Colonic mucosa (tissue), 4 donors: ENCODE measurements at regions not wholly inside any gene's neighbourhood (a gene's known extent, or its start where the extent isn't known, plus 50 kb on each side); places are given as distances from the start of the nearest gene placed in this dataset.

ENCODE experiments used
- DNase-seq: peaks from one replicate; pipeline ENCODE4 v3.0.0-alpha.2; 2020
- H3K27ac ChIP-seq: fragments of 200-600 bp; one replicate; pipeline ENCODE4 v1.8.0; 2021
- H3K27me3 ChIP-seq: fragments of 200-600 bp; one replicate; pipeline ENCODE4 v1.8.0; 2021
- H3K36me3 ChIP-seq: fragments of 200-600 bp; one replicate; pipeline ENCODE4 v1.8.0; 2021
- H3K4me1 ChIP-seq: fragments of 200-600 bp; one replicate; pipeline ENCODE4 v1.8.0; 2021; ENCODE audit warnings: mild to moderate bottlenecking
- H3K4me3 ChIP-seq: fragments of 200-600 bp; one replicate; pipeline ENCODE4 v1.8.0; 2021
- H3K9ac ChIP-seq, 2 donors: one replicate each; pipeline ENCODE4 v1.7.0; 2013; ENCODE audit warnings: control low read depth in 2 of 2, low read depth in 2 of 2, low read length in 2 of 2
- H3K9me3 ChIP-seq: fragments of 200-600 bp; one replicate; pipeline ENCODE4 v1.8.0; 2021
- CTCF ChIP-seq: fragments of 200-600 bp; IDR thresholded peaks from one replicate; pipeline ENCODE4 v1.8.0; 2022; ENCODE audit warnings: antibody characterized with exemption, mild to moderate bottlenecking
- intact Hi-C: fragments of 100-400 bp; cut with DNase I; formaldehyde crosslinking; loops from one replicate; pipeline ENCODE4 v1.14.1; 2022
- donor health status: healthy.
- donor health status: DM: no; HTN: no; CAD: no.
- donor health status: DM: no; HTN: no; CAD: no.

GRCh38 chr5:111854186-111854585, 97.2 kb upstream of the NREP start:
- Histone ChIP-seq H3K36me3 (no peaks in the 10 kb centered on the region), H3K9ac (no peak overlapping the region), H3K9me3 (no peaks in the 10 kb centered on the region), H3K27me3 (no peaks in the 10 kb centered on the region), H3K4me3 (no peak overlapping the region), H3K27ac (no peak overlapping the region), H3K4me1 (no peaks in the 10 kb centered on the region)
- DNase-seq: no peak
- no peak for TF ChIP-seq CTCF
- intact Hi-C loops: no loop called here

DNA sequence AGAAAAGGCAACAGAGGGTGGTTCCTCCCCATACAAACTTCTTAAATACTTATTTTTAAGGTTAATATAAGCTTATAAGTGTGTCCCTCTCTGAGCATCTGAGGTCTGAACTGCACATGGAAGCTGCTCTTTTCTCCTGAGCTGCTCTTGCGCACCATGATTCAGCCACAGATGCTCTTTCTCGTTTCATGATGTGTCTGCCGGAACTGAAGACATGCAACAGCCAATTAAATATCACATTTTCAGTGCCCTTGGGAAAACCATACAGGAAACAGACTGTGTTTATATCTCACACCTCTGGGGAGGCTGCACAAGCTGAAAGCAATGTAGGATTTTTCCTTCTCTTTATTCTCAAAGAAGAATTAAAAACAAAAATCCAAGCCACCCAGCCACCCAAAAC, 96.8 kb upstream of the NREP start:
- no peak for TF ChIP-seq CTCF
- Histone ChIP-seq H3K4me3 (no peak overlapping the region), H3K27ac (no peak overlapping the region), H3K4me1 (no peaks in the 10 kb centered on the region), H3K9me3 (no peaks in the 10 kb centered on the region), H3K36me3 (no peaks in the 10 kb centered on the region), H3K27me3 (no peaks in the 10 kb centered on the region), H3K9ac (no peak overlapping the region)
- intact Hi-C loops: no loop called here
- DNase-seq: no peak

- Histone ChIP-seq H3K9me3 (no peaks in the 10 kb centered on the region), H3K27ac (no peak overlapping the region), H3K27me3 (no peaks in the 10 kb centered on the region), H3K36me3 (no peaks in the 10 kb centered on the region), H3K9ac (no peak overlapping the region), H3K4me1 (no peaks in the 10 kb centered on the region), H3K4me3 (no peak overlapping the region)
- no peak for TF ChIP-seq CTCF
- intact Hi-C loops: no loop called here
- no peak for DNase-seq
These were observed 94.9 kb upstream of the NREP start for GRCh38 chr5:111851631-111852548.

- no peaks in the 10 kb centered on the region for H3K27me3 ChIP-seq
- no peaks in the 10 kb centered on the region for H3K9me3 ChIP-seq
- H3K4me1 ChIP-seq: no peaks in the 10 kb centered on the region
- no peak for TF ChIP-seq CTCF
- intact Hi-C loops: no loop called here
- H3K4me3 ChIP-seq: no peak overlapping the region
- DNase-seq: no peak
- no peak overlapping the region for H3K9ac ChIP-seq
- H3K27ac ChIP-seq: no peak overlapping the region
- no peaks in the 10 kb centered on the region for H3K36me3 ChIP-seq
These were observed 91.5 kb upstream of the NREP start for GRCh38 chr5:111848476-111848875.

- H3K27ac ChIP-seq: no peak overlapping the region
- intact Hi-C loops: no loop called here
- no peak overlapping the region for H3K9ac ChIP-seq
These were observed 90.3 kb upstream of the NREP start for GRCh38 chr5:111847052-111847925.

More at GRCh38 chr5:111847052-111847925, 90.3 kb upstream of the NREP start:
- H3K36me3 ChIP-seq: no peaks in the 10 kb centered on the region
- H3K4me1 ChIP-seq: no peaks in the 10 kb centered on the region
- DNase-seq: no peak
- TF ChIP-seq CTCF: no peak
- no peaks in the 10 kb centered on the region for H3K27me3 ChIP-seq
- H3K4me3 ChIP-seq: no peak overlapping the region
- no peaks in the 10 kb centered on the region for H3K9me3 ChIP-seq
